ENCODE measurements at regions not wholly inside any gene's neighbourhood (a gene's known extent, or its start where the extent isn't known, plus 50 kb on each side); places are given as distances from the start of the nearest gene placed in this dataset.

DNA sequence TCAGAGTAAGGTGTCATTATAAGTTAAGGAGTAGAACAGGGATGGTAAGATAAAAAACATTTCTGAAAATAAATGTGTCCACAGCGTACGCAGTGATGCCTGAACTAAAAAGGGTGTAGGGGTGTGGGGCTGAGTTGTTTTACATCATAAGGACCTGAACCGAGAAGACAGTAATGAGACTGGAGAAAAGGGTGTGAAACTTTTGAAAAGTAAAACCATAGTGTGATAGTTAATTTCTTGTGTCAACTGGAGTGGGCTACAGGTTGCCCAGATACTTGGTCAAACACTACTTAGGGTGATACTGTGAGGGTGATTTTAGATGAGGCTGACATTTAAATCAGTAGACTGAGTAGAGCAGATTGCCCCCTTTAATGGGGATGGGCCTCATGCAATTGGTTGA is 169.0 kb upstream of the PRPS1L1 start:
- Histone ChIP-seq H3K4me2 (no peak overlapping the region), H4K20me1 (replicated peaks; ENCODE audit: insufficient read depth) (no peaks in the 10 kb centered on the region), H3K27me3 (ENCODE audit: insufficient read depth) (no peaks in the 10 kb centered on the region), H3K79me2 (replicated peaks; ENCODE audit: insufficient read depth) (no peaks in the 10 kb centered on the region), H3F3A (replicated peaks; ENCODE audit: low read depth) (no peaks in the 10 kb centered on the region), H3K9me2 (ENCODE audit: insufficient read depth) (no peaks in the 10 kb centered on the region), H3K27ac (ENCODE audit: low read depth) (no peak overlapping the region), H3K4me1 (ENCODE audit: insufficient read depth) (no peaks in the 10 kb centered on the region), H2AFZ (no peak overlapping the region), H3K36me3 (ENCODE audit: insufficient read depth) (no peaks in the 10 kb centered on the region), H3K4me3 (no peak overlapping the region)
- TF ChIP-seq, protein P1, sequence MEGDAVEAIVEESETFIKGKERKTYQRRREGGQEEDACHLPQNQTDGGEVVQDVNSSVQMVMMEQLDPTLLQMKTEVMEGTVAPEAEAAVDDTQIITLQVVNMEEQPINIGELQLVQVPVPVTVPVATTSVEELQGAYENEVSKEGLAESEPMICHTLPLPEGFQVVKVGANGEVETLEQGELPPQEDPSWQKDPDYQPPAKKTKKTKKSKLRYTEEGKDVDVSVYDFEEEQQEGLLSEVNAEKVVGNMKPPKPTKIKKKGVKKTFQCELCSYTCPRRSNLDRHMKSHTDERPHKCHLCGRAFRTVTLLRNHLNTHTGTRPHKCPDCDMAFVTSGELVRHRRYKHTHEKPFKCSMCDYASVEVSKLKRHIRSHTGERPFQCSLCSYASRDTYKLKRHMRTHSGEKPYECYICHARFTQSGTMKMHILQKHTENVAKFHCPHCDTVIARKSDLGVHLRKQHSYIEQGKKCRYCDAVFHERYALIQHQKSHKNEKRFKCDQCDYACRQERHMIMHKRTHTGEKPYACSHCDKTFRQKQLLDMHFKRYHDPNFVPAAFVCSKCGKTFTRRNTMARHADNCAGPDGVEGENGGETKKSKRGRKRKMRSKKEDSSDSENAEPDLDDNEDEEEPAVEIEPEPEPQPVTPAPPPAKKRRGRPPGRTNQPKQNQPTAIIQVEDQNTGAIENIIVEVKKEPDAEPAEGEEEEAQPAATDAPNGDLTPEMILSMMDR (conservative IDR thresholded peaks at IDR 0.05; ENCODE audit: low read depth in 2 of 2): no peak
- no peak for TF ChIP-seq STAT1 (IDR thresholded peaks at IDR 0.05; ENCODE audit: unreplicated experiment)
- no peak for TF ChIP-seq NANOG (IDR thresholded peaks at IDR 0.05; ENCODE audit: borderline replicate concordance)
- TF ChIP-seq, protein P2, sequence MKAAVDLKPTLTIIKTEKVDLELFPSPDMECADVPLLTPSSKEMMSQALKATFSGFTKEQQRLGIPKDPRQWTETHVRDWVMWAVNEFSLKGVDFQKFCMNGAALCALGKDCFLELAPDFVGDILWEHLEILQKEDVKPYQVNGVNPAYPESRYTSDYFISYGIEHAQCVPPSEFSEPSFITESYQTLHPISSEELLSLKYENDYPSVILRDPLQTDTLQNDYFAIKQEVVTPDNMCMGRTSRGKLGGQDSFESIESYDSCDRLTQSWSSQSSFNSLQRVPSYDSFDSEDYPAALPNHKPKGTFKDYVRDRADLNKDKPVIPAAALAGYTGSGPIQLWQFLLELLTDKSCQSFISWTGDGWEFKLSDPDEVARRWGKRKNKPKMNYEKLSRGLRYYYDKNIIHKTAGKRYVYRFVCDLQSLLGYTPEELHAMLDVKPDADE (IDR thresholded peaks at IDR 0.05): no peak
- TF ChIP-seq POLR2AphosphoS5 (IDR thresholded peaks at IDR 0.05; ENCODE audit: low read depth): no peak
- TF ChIP-seq, protein P3, sequence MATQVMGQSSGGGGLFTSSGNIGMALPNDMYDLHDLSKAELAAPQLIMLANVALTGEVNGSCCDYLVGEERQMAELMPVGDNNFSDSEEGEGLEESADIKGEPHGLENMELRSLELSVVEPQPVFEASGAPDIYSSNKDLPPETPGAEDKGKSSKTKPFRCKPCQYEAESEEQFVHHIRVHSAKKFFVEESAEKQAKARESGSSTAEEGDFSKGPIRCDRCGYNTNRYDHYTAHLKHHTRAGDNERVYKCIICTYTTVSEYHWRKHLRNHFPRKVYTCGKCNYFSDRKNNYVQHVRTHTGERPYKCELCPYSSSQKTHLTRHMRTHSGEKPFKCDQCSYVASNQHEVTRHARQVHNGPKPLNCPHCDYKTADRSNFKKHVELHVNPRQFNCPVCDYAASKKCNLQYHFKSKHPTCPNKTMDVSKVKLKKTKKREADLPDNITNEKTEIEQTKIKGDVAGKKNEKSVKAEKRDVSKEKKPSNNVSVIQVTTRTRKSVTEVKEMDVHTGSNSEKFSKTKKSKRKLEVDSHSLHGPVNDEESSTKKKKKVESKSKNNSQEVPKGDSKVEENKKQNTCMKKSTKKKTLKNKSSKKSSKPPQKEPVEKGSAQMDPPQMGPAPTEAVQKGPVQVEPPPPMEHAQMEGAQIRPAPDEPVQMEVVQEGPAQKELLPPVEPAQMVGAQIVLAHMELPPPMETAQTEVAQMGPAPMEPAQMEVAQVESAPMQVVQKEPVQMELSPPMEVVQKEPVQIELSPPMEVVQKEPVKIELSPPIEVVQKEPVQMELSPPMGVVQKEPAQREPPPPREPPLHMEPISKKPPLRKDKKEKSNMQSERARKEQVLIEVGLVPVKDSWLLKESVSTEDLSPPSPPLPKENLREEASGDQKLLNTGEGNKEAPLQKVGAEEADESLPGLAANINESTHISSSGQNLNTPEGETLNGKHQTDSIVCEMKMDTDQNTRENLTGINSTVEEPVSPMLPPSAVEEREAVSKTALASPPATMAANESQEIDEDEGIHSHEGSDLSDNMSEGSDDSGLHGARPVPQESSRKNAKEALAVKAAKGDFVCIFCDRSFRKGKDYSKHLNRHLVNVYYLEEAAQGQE (IDR thresholded peaks at IDR 0.05; ENCODE audit: unreplicated experiment): no peak
- TF ChIP-seq ZNF331 (CRISPR knock-in tag; IDR thresholded peaks at IDR 0.05; ENCODE audit: low read depth): no peak
- TF ChIP-seq EZH2phosphoT487 (IDR thresholded peaks at IDR 0.05; ENCODE audit: unreplicated experiment): no peak
- no peak for TF ChIP-seq ZNF114 (CRISPR knock-in tag; IDR thresholded peaks at IDR 0.05)
- TF ChIP-seq EZH2 (IDR thresholded peaks at IDR 0.05; ENCODE audit: low read depth, unreplicated experiment): no peak
- peaks cover 9% of the 10 kb centered on the region; the same call in 1 of the 3 replicates for H3K4me1 Mint-ChIP-seq
- no peaks in the 10 kb centered on the region for H3K36me3 Mint-ChIP-seq (ENCODE audit: low read depth)
- no peak for ATAC-seq
- no peak overlapping the region for H3K27ac Mint-ChIP-seq
- H3K4me3 Mint-ChIP-seq: no peak overlapping the region
- no peaks in the 10 kb centered on the region for H3K9me3 Mint-ChIP-seq
- DNase-seq (ENCODE audit: low spot score): no peak
- H3K27me3 Mint-ChIP-seq (ENCODE audit: insufficient read depth, low read depth, poor library complexity): no peaks in the 10 kb centered on the region

DNA sequence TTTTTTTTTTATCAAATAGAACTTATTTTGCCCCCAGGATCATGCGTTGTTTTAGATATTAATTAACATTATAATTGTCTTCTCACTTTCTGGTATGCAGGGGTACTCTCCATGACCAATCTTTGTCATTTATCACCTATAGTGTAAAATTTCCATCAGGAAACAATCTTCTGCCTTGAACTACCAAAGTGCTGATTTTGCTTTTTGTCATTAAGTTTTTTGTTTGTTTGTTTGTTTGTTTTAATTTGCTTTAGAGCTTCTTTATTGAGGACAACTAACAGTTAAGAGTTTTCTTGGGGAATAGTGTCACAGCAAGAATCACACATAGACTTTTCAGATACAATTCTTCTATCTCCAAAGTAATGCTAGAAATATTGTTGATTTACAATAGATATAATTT is 171.2 kb upstream of the PRPS1L1 start:
- Histone ChIP-seq H4K20me1 (replicated peaks; ENCODE audit: insufficient read depth) (no peaks in the 10 kb centered on the region), H3F3A (replicated peaks; ENCODE audit: low read depth) (no peaks in the 10 kb centered on the region), H3K9me2 (ENCODE audit: insufficient read depth) (no peaks in the 10 kb centered on the region), H3K79me2 (replicated peaks; ENCODE audit: insufficient read depth) (no peaks in the 10 kb centered on the region), H3K27ac (ENCODE audit: low read depth) (no peak overlapping the region), H3K4me1 (ENCODE audit: insufficient read depth) (no peaks in the 10 kb centered on the region), H3K4me3 (no peak overlapping the region), H3K27me3 (ENCODE audit: insufficient read depth) (no peaks in the 10 kb centered on the region), H2AFZ (no peak overlapping the region), H3K4me2 (no peak overlapping the region), H3K36me3 (ENCODE audit: insufficient read depth) (no peaks in the 10 kb centered on the region)
- no peak for ATAC-seq
- Mint-ChIP-seq H3K27ac (no peak overlapping the region), H3K36me3 (ENCODE audit: low read depth) (no peaks in the 10 kb centered on the region), H3K9me3 (no peaks in the 10 kb centered on the region), H3K4me3 (no peak overlapping the region), H3K27me3 (ENCODE audit: insufficient read depth, low read depth, poor library complexity) (no peaks in the 10 kb centered on the region), H3K4me1 (peaks cover 4% of the 10 kb centered on the region; the same call in 1 of the 3 replicates)
- no peak for DNase-seq (ENCODE audit: low spot score)
- TF ChIP-seq ZNF331 (CRISPR knock-in tag; IDR thresholded peaks at IDR 0.05; ENCODE audit: low read depth) (no peak), JUNB (IDR thresholded peaks at IDR 0.05; ENCODE audit: unreplicated experiment) (no peak), NANOG (IDR thresholded peaks at IDR 0.05; ENCODE audit: borderline replicate concordance) (no peak), ZNF114 (CRISPR knock-in tag; IDR thresholded peaks at IDR 0.05) (no peak), EZH2 (IDR thresholded peaks at IDR 0.05; ENCODE audit: low read depth, unreplicated experiment) (no peak), EZH2phosphoT487 (IDR thresholded peaks at IDR 0.05; ENCODE audit: unreplicated experiment) (no peak)
- TF ChIP-seq, protein P1 (conservative IDR thresholded peaks at IDR 0.05; ENCODE audit: low read depth in 2 of 2): no peak

Data from GM23338 (cell line).